ENCODE measurements at regions not wholly inside any gene's neighbourhood (a gene's known extent, or its start where the extent isn't known, plus 50 kb on each side); places are given as distances from the start of the nearest gene placed in this dataset.

DNA sequence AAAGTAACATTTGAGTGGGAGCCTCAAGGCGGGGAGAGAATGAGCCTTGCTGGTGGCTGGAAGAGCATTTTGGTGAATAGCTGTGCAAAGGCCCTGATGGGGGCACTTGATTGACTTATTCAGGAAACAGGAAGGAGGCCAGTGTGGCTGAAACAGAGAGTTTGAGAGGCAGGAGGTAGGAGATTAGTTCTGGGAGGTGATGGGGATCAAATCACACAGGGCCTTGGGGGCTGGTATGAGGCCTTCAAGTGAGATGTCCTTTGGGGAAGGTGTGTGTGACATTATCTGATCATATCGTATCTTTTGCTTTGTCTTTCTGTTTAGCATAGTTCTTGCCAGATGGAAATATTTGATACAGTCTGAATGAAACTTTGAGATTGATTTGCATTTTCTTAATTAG, 172.3 kb downstream of the TENT4A start:
- peaks cover 9% of the 10 kb centered on the region; the same call in 1 of the 3 replicates for H3K9me3 ChIP-seq
- ATAC-seq = no peak
- no peak overlapping the region for H3K4me2 ChIP-seq
- no peak for FAIRE-seq
- H3K27ac ChIP-seq = no peak overlapping the region
- ChIA-PET POLR2A (no interaction called here), CTCF (no interaction called here)
- TF ChIP-seq MYC (IDR thresholded peaks at IDR 0.05; ENCODE audit: borderline replicate concordance, low read length) (no peak), EHF (CRISPR knock-in tag; IDR thresholded peaks at IDR 0.05) (no peak), RCOR1 (IDR thresholded peaks at IDR 0.05; ENCODE audit: low read depth, low read length) (no peak), RFX5 (IDR thresholded peaks at IDR 0.05) (no peak), SREBF2 (IDR thresholded peaks at IDR 0.05) (no peak), JUN (IDR thresholded peaks at IDR 0.05) (no peak), POLR2AphosphoS2 (conservative IDR thresholded peaks at IDR 0.05; ENCODE audit: low read length) (no peak), KDM1A (IDR thresholded peaks at IDR 0.05; ENCODE audit: low read depth) (no peak), BHLHE40 (IDR thresholded peaks at IDR 0.05; ENCODE audit: low read depth, low read length) (no peak), RNF2 (IDR thresholded peaks at IDR 0.05; ENCODE audit: borderline replicate concordance, low read depth) (no peak), FOSB (CRISPR knock-in tag; IDR thresholded peaks at IDR 0.05) (no peak), GATA3 (IDR thresholded peaks at IDR 0.05; ENCODE audit: borderline replicate concordance) (no peak), CHD2 (IDR thresholded peaks at IDR 0.05; ENCODE audit: low read length, partially characterized antibody) (no peak), JUNB (IDR thresholded peaks at IDR 0.05) (no peak), NFE2L2 (conservative IDR thresholded peaks at IDR 0.05; ENCODE audit: low read length) (no peak), ZSCAN20 (CRISPR knock-in tag; IDR thresholded peaks at IDR 0.05) (no peak)
- TF ChIP-seq, protein P1, sequence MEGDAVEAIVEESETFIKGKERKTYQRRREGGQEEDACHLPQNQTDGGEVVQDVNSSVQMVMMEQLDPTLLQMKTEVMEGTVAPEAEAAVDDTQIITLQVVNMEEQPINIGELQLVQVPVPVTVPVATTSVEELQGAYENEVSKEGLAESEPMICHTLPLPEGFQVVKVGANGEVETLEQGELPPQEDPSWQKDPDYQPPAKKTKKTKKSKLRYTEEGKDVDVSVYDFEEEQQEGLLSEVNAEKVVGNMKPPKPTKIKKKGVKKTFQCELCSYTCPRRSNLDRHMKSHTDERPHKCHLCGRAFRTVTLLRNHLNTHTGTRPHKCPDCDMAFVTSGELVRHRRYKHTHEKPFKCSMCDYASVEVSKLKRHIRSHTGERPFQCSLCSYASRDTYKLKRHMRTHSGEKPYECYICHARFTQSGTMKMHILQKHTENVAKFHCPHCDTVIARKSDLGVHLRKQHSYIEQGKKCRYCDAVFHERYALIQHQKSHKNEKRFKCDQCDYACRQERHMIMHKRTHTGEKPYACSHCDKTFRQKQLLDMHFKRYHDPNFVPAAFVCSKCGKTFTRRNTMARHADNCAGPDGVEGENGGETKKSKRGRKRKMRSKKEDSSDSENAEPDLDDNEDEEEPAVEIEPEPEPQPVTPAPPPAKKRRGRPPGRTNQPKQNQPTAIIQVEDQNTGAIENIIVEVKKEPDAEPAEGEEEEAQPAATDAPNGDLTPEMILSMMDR (IDR thresholded peaks at IDR 0.05) = no peak
- TF ChIP-seq, protein P2, sequence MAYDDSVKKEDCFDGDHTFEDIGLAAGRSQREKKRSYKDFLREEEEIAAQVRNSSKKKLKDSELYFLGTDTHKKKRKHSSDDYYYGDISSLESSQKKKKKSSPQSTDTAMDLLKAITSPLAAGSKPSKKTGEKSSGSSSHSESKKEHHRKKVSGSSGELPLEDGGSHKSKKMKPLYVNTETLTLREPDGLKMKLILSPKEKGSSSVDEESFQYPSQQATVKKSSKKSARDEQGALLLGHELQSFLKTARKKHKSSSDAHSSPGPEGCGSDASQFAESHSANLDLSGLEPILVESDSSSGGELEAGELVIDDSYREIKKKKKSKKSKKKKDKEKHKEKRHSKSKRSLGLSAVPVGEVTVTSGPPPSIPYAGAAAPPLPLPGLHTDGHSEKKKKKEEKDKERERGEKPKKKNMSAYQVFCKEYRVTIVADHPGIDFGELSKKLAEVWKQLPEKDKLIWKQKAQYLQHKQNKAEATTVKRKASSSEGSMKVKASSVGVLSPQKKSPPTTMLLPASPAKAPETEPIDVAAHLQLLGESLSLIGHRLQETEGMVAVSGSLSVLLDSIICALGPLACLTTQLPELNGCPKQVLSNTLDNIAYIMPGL (CRISPR knock-in tag; IDR thresholded peaks at IDR 0.05; ENCODE audit: borderline replicate concordance) = no peak
- TF ChIP-seq, protein P3, sequence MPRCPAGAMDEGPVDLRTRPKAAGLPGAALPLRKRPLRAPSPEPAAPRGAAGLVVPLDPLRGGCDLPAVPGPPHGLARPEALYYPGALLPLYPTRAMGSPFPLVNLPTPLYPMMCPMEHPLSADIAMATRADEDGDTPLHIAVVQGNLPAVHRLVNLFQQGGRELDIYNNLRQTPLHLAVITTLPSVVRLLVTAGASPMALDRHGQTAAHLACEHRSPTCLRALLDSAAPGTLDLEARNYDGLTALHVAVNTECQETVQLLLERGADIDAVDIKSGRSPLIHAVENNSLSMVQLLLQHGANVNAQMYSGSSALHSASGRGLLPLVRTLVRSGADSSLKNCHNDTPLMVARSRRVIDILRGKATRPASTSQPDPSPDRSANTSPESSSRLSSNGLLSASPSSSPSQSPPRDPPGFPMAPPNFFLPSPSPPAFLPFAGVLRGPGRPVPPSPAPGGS (IDR thresholded peaks at IDR 0.05) = no peak
- TF ChIP-seq, protein P4, sequence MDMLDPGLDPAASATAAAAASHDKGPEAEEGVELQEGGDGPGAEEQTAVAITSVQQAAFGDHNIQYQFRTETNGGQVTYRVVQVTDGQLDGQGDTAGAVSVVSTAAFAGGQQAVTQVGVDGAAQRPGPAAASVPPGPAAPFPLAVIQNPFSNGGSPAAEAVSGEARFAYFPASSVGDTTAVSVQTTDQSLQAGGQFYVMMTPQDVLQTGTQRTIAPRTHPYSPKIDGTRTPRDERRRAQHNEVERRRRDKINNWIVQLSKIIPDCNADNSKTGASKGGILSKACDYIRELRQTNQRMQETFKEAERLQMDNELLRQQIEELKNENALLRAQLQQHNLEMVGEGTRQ (IDR thresholded peaks at IDR 0.05) = no peak
- no peaks in the 10 kb centered on the region for H3K4me1 ChIP-seq
- H3K4me3 ChIP-seq = no peak overlapping the region
- no peak for DNase-seq (ENCODE audit: low read depth in 1 of 2, low spot score in 1 of 2)
- WGBS (ENCODE audit: missing lambda C conversion rate) = 13% methylated on average over 2 of the region's 2 CpGs

DNA sequence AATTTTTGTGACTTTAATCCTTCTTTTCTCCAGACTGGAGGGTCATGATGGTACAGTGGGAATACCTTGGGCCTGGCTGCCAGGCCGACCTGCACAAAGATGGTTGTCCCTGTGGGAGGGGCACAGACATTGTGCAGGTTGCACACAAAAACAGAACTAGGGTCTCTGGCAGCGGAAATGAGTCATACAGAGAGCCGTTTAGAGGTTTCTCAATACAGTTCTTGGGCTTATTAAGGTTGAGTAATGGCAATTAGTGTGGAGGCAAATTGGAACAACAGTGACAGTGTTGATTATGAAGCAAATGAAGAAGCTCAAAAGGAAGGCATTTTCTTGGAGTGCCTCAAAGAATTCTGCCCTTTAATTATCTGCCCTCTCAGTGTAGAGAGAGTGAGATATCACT, 173.6 kb downstream of the TENT4A start:
- FAIRE-seq (no peak), DNase-seq (ENCODE audit: low read depth in 1 of 2, low spot score in 1 of 2) (no peak), ATAC-seq (no peak)
- H3K27ac ChIP-seq = no peak overlapping the region
- 0% methylated on average over 3 of the region's 3 CpGs for WGBS (ENCODE audit: missing lambda C conversion rate)
- TF ChIP-seq HOXB13 (CRISPR knock-in tag; IDR thresholded peaks at IDR 0.05; ENCODE audit: low read depth) = no peak
- TF ChIP-seq RFX5 (IDR thresholded peaks at IDR 0.05) = no peak
- TF ChIP-seq KDM5A (IDR thresholded peaks at IDR 0.05) = no peak
- TF ChIP-seq POLR2A (IDR thresholded peaks at IDR 0.05; ENCODE audit: low read length) = no peak
- TF ChIP-seq HDAC2 (IDR thresholded peaks at IDR 0.05) = no peak
- TF ChIP-seq, protein P5, sequence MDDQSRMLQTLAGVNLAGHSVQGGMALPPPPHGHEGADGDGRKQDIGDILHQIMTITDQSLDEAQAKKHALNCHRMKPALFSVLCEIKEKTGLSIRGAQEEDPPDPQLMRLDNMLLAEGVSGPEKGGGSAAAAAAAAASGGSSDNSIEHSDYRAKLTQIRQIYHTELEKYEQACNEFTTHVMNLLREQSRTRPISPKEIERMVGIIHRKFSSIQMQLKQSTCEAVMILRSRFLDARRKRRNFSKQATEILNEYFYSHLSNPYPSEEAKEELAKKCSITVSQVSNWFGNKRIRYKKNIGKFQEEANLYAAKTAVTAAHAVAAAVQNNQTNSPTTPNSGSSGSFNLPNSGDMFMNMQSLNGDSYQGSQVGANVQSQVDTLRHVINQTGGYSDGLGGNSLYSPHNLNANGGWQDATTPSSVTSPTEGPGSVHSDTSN (IDR thresholded peaks at IDR 0.05) = no peak
- TF ChIP-seq, protein P6, sequence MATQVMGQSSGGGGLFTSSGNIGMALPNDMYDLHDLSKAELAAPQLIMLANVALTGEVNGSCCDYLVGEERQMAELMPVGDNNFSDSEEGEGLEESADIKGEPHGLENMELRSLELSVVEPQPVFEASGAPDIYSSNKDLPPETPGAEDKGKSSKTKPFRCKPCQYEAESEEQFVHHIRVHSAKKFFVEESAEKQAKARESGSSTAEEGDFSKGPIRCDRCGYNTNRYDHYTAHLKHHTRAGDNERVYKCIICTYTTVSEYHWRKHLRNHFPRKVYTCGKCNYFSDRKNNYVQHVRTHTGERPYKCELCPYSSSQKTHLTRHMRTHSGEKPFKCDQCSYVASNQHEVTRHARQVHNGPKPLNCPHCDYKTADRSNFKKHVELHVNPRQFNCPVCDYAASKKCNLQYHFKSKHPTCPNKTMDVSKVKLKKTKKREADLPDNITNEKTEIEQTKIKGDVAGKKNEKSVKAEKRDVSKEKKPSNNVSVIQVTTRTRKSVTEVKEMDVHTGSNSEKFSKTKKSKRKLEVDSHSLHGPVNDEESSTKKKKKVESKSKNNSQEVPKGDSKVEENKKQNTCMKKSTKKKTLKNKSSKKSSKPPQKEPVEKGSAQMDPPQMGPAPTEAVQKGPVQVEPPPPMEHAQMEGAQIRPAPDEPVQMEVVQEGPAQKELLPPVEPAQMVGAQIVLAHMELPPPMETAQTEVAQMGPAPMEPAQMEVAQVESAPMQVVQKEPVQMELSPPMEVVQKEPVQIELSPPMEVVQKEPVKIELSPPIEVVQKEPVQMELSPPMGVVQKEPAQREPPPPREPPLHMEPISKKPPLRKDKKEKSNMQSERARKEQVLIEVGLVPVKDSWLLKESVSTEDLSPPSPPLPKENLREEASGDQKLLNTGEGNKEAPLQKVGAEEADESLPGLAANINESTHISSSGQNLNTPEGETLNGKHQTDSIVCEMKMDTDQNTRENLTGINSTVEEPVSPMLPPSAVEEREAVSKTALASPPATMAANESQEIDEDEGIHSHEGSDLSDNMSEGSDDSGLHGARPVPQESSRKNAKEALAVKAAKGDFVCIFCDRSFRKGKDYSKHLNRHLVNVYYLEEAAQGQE (IDR thresholded peaks at IDR 0.05) = no peak
- no peak for TF ChIP-seq FOSL2 (IDR thresholded peaks at IDR 0.05)
- TF ChIP-seq FOSL2 (CRISPR knock-in tag; IDR thresholded peaks at IDR 0.05) = no peak
- H3K4me3 ChIP-seq = no peak overlapping the region
- POLR2A ChIA-PET = no interaction called here
- H3K9me3 ChIP-seq = peaks cover 9% of the 10 kb centered on the region; the same call in 1 of the 3 replicates
- no peak overlapping the region for H3K4me2 ChIP-seq
- H3K4me1 ChIP-seq = no peaks in the 10 kb centered on the region
- CTCF ChIA-PET = no interaction called here

All from A549 (cell line).